ENCODE measurements at regions not wholly inside any gene's neighbourhood (a gene's known extent, or its start where the extent isn't known, plus 50 kb on each side); places are given as distances from the start of the nearest gene placed in this dataset.

- no peak for TF ChIP-seq CTCF (IDR thresholded peaks at IDR 0.05; ENCODE audit: insufficient read depth, low read depth, low read length)
- CTCF ChIA-PET, result no interaction called here
- no peak for DNase-seq (ENCODE audit: low read depth)
- Histone ChIP-seq H3K27me3 (ENCODE audit: control insufficient read depth, insufficient read depth, low read length) (no peaks in the 10 kb centered on the region), H3K36me3 (ENCODE audit: control insufficient read depth, insufficient read depth, low read length) (no peaks in the 10 kb centered on the region), H3K4me3 (ENCODE audit: low read depth, low read length) (no peak overlapping the region)
- POLR2A ChIA-PET, result no interaction called here
Observed at GRCh38 chr4:81647388-81647787, 175.7 kb upstream of the RASGEF1B start.

GRCh38 chr4:81642543-81642942 lies 170.8 kb upstream of the RASGEF1B start:
- Histone ChIP-seq H3K36me3 (ENCODE audit: control insufficient read depth, insufficient read depth, low read length) (no peaks in the 10 kb centered on the region), H3K27me3 (ENCODE audit: control insufficient read depth, insufficient read depth, low read length) (no peaks in the 10 kb centered on the region), H3K4me3 (ENCODE audit: low read depth, low read length) (no peak overlapping the region)
- TF ChIP-seq CTCF (IDR thresholded peaks at IDR 0.05; ENCODE audit: insufficient read depth, low read depth, low read length), result no peak
- POLR2A ChIA-PET, result no interaction called here
- CTCF ChIA-PET, result no interaction called here
- DNase-seq (ENCODE audit: low read depth), result no peak

DNA sequence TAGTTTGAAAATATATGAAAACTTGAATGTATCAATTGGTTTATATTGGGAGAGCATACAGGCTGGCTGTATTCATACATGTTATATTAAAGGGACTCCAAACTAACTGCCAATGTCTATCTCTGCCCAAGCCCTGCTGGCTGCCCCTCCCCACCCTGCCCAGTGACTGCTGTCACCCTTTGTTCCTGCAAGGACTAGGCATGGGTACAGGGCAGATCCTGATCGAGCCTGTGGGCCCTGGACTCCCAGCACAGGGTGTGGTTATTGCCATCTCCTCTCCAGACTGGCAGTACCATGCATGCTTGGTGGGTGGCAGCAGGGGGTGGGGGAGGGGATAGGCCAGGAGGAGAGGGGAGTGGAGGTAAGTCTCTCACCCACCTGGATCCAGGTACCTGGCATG lies 167.5 kb upstream of the RASGEF1B start:
- CTCF ChIA-PET, result no interaction called here
- TF ChIP-seq CTCF (IDR thresholded peaks at IDR 0.05; ENCODE audit: insufficient read depth, low read depth, low read length), result no peak
- no peaks in the 10 kb centered on the region for H3K27me3 ChIP-seq (ENCODE audit: control insufficient read depth, insufficient read depth, low read length)
- H3K4me3 ChIP-seq (ENCODE audit: low read depth, low read length), result no peak overlapping the region
- no peak for DNase-seq (ENCODE audit: low read depth)
- POLR2A ChIA-PET, result no interaction called here
- no peaks in the 10 kb centered on the region for H3K36me3 ChIP-seq (ENCODE audit: control insufficient read depth, insufficient read depth, low read length)

- ChIA-PET POLR2A (no interaction called here), CTCF (interaction anchor here (0.6 kb wide), 1 partner anchor 69 kb away, joined by 3 read pairs; no protein-coding TSS in a partner anchor)
- H3K4me3 ChIP-seq (ENCODE audit: low read depth, low read length), result no peak overlapping the region
- no peak for TF ChIP-seq CTCF (IDR thresholded peaks at IDR 0.05; ENCODE audit: insufficient read depth, low read depth, low read length)
- no peak for DNase-seq (ENCODE audit: low read depth)
- H3K27me3 ChIP-seq (ENCODE audit: control insufficient read depth, insufficient read depth, low read length), result no peaks in the 10 kb centered on the region
- no peaks in the 10 kb centered on the region for H3K36me3 ChIP-seq (ENCODE audit: control insufficient read depth, insufficient read depth, low read length)
Observed at GRCh38 chr4:81638698-81639097, 167.0 kb upstream of the RASGEF1B start.

DNA sequence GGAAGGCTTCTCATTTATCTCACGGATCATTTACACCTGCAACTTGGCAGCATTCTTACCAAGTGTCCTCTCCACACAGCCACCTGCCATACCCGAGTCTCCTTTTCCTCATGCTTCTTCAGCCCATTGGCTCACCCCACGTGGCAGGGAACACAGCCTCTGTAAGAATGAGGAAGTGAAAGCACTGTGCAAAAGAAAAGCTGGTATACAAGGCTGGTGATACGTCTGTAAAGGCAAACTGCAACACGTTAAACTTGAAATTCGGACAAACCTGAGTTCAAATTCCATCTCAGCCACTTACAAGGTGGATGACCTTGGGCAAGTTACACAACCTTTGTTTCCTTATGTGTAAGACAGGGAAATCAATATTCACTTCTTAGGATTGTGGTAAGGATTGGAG lies 164.0 kb upstream of the RASGEF1B start:
- TF ChIP-seq CTCF (IDR thresholded peaks at IDR 0.05; ENCODE audit: insufficient read depth, low read depth, low read length), result no peak
- Histone ChIP-seq H3K4me3 (ENCODE audit: low read depth, low read length) (no peak overlapping the region), H3K36me3 (ENCODE audit: control insufficient read depth, insufficient read depth, low read length) (no peaks in the 10 kb centered on the region), H3K27me3 (ENCODE audit: control insufficient read depth, insufficient read depth, low read length) (no peaks in the 10 kb centered on the region)
- DNase-seq (ENCODE audit: low read depth), result no peak
- ChIA-PET POLR2A (no interaction called here), CTCF (no interaction called here)

Data from BJ (cell line).